KMS-11 (cell line): ENCODE measurements at regions not wholly inside any gene's neighbourhood (a gene's known extent, or its start where the extent isn't known, plus 50 kb on each side); places are given as distances from the start of the nearest gene placed in this dataset.

ENCODE experiments used
- H2AFZ ChIP-seq: fragments of 200-600 bp; sonication (generic); 2 replicates; pipeline ENCODE4 v1.6.1; 2016; ENCODE audit warnings: antibody characterized with exemption, mixed run types, low read depth
- H3K27ac ChIP-seq: fragments of 200-600 bp; sonication (generic); 2 replicates; pipeline ENCODE4 v1.6.1; 2016; ENCODE audit warnings: mild to moderate bottlenecking, mixed run types
- H3K27me3 ChIP-seq: fragments of 200-600 bp; sonication (generic); 2 replicates; pipeline ENCODE4 v1.6.1; 2017; ENCODE audit warnings: mild to moderate bottlenecking, low read depth, mixed run types, moderate library complexity; ENCODE audit not compliant: insufficient read depth
- H3K36me3 ChIP-seq: fragments of 200-600 bp; sonication (generic); 2 replicates; pipeline ENCODE4 v1.6.1; 2017; ENCODE audit warnings: mild to moderate bottlenecking, mixed run types; ENCODE audit not compliant: insufficient read depth
- H3K4me1 ChIP-seq: fragments of 200-600 bp; sonication (generic); 2 replicates; pipeline ENCODE4 v1.6.1; 2016; ENCODE audit warnings: mild to moderate bottlenecking, low read depth, mixed run types; ENCODE audit not compliant: poor library complexity, severe bottlenecking
- H3K4me2 ChIP-seq: fragments of 200-600 bp; sonication (generic); 2 replicates; pipeline ENCODE4 v1.7.0; 2016; ENCODE audit warnings: mild to moderate bottlenecking, mixed run types
- H3K4me3 ChIP-seq: fragments of 200-600 bp; sonication (generic); IDR thresholded peaks from 2 replicates; pipeline ENCODE4 v1.6.1; 2017; ENCODE audit warnings: low read depth, low read length, mixed read lengths; ENCODE audit not compliant: insufficient read depth
- H3K79me2 ChIP-seq: fragments of 200-600 bp; sonication (generic); 2 replicates; pipeline ENCODE4 v1.6.1; 2016; ENCODE audit warnings: low read depth, mixed run types; ENCODE audit not compliant: insufficient read depth
- H3K9ac ChIP-seq: fragments of 200-600 bp; sonication (generic); 2 replicates; pipeline ENCODE4 v1.6.1; 2016; ENCODE audit warnings: mild to moderate bottlenecking, mixed run types
- H4K20me1 ChIP-seq: fragments of 200-600 bp; sonication (generic); 2 replicates; pipeline ENCODE4 v1.6.1; 2016; ENCODE audit warnings: mild to moderate bottlenecking, mixed run types; ENCODE audit not compliant: insufficient read depth
- CTCF ChIP-seq: fragments of 200-600 bp; sonication (generic); conservative IDR thresholded peaks from 2 replicates; pipeline ENCODE4 v1.6.1; 2017; ENCODE audit warnings: low read depth, mild to moderate bottlenecking, antibody characterized with exemption, low read length, moderate library complexity, mixed read lengths

GRCh38 chr6:141664744-141665143 lies 468.0 kb upstream of the GJE1 start:
- no peak overlapping the region for H3K9ac ChIP-seq
- no peak overlapping the region for H3K4me2 ChIP-seq
- H3K27me3 ChIP-seq: no peaks in the 10 kb centered on the region
- H2AFZ ChIP-seq: no peak overlapping the region
- no peaks in the 10 kb centered on the region for H4K20me1 ChIP-seq
- no peak overlapping the region for H3K4me3 ChIP-seq
- H3K36me3 ChIP-seq: no peaks in the 10 kb centered on the region
- no peaks in the 10 kb centered on the region for H3K79me2 ChIP-seq
- no peak for TF ChIP-seq CTCF
- no peaks in the 10 kb centered on the region for H3K4me1 ChIP-seq
- H3K27ac ChIP-seq: no peak overlapping the region

GRCh38 chr6:141659582-141659981 lies 473.1 kb upstream of the GJE1 start:
- H3K9ac ChIP-seq: no peak overlapping the region
- TF ChIP-seq CTCF: no peak
- no peaks in the 10 kb centered on the region for H3K79me2 ChIP-seq
- no peak overlapping the region for H2AFZ ChIP-seq
- no peaks in the 10 kb centered on the region for H3K36me3 ChIP-seq
- H4K20me1 ChIP-seq: no peaks in the 10 kb centered on the region
- no peak overlapping the region for H3K4me2 ChIP-seq
- H3K4me3 ChIP-seq: no peak overlapping the region
- no peak overlapping the region for H3K27ac ChIP-seq
- no peaks in the 10 kb centered on the region for H3K4me1 ChIP-seq
- H3K27me3 ChIP-seq: no peaks in the 10 kb centered on the region

- Histone ChIP-seq H2AFZ (no peak overlapping the region), H3K4me2 (no peak overlapping the region), H3K79me2 (no peaks in the 10 kb centered on the region), H3K27ac (no peak overlapping the region), H3K36me3 (no peaks in the 10 kb centered on the region), H3K9ac (no peak overlapping the region), H4K20me1 (no peaks in the 10 kb centered on the region), H3K27me3 (no peaks in the 10 kb centered on the region), H3K4me3 (no peak overlapping the region), H3K4me1 (no peaks in the 10 kb centered on the region)
- TF ChIP-seq CTCF: no peak
These were observed 474.0 kb upstream of the GJE1 start for GRCh38 chr6:141658696-141659095.

GRCh38 chr6:141657812-141658211 lies 474.9 kb upstream of the GJE1 start:
- no peaks in the 10 kb centered on the region for H3K36me3 ChIP-seq

More at GRCh38 chr6:141657812-141658211, 474.9 kb upstream of the GJE1 start:
- Histone ChIP-seq H3K27ac (no peak overlapping the region), H3K9ac (no peak overlapping the region), H3K4me3 (no peak overlapping the region), H2AFZ (no peak overlapping the region), H3K4me1 (no peaks in the 10 kb centered on the region), H3K27me3 (no peaks in the 10 kb centered on the region), H4K20me1 (no peaks in the 10 kb centered on the region), H3K4me2 (no peak overlapping the region), H3K79me2 (no peaks in the 10 kb centered on the region)
- TF ChIP-seq CTCF: no peak
